Heart right ventricle (tissue), 16 donors: ENCODE measurements at regions not wholly inside any gene's neighbourhood (a gene's known extent, or its start where the extent isn't known, plus 50 kb on each side); places are given as distances from the start of the nearest gene placed in this dataset.
"Not testable (repeated sequence)": the region's sequence is repeated elsewhere in the genome, so short reads cannot be mapped to it uniquely, and the experiment has no call there.

Experiments used
- ATAC-seq, 8 donors: fragments of 200-7000 bp; cut with Tn5 transposase; one replicate each; pipeline ENCODE4 v1.9.1; 2020; ENCODE audit warnings: mild to moderate bottlenecking in 8 of 8, moderate library complexity in 8 of 8, moderate number of reproducible peaks in 1 of 8
- DNase-seq, 2 donors: peaks; one replicate each; pipeline ENCODE4 v3.0.0-alpha.2; 2020
- H3K27ac ChIP-seq, 10 donors: fragments of 200-600 bp; sonication (generic) in 2 of 10; one replicate each; pipeline versions ENCODE4 v1.5.0 to v1.8.0; 2020 to 2022; ENCODE audit warnings: mild to moderate bottlenecking in 3 of 10
- H3K27me3 ChIP-seq, 7 donors: fragments of 200-600 bp; one replicate each; pipeline ENCODE4 v1.8.0; 2021 to 2022; ENCODE audit warnings: mild to moderate bottlenecking in 2 of 7
- H3K36me3 ChIP-seq, 9 donors: fragments of 200-600 bp; sonication (generic) in 1 of 9; one replicate each; pipeline versions ENCODE4 v1.5.0 to v1.8.0; 2020 to 2022; ENCODE audit warnings: mild to moderate bottlenecking in 2 of 9
- H3K4me1 ChIP-seq, 9 donors: fragments of 200-600 bp; sonication (generic) in 1 of 9; one replicate each; pipeline versions ENCODE4 v1.5.0 to v1.8.0; 2020 to 2022; ENCODE audit warnings: mild to moderate bottlenecking in 4 of 9
- H3K4me3 ChIP-seq, 10 donors: fragments of 200-600 bp; sonication (generic) in 2 of 10; one replicate each; pipeline versions ENCODE4 v1.5.0 to v1.8.0; 2020 to 2022; ENCODE audit warnings: mild to moderate bottlenecking in 7 of 10, moderate library complexity in 2 of 10
- H3K9me3 ChIP-seq, 11 donors: fragments of 200-600 bp in 10 of 11; sonication (generic) in 2 of 11; one replicate each; pipeline versions ENCODE4 v1.5.0 to v1.8.0; 2013 to 2022; ENCODE audit warnings: mild to moderate bottlenecking in 2 of 11, control low read depth in 1 of 11, moderate library complexity in 1 of 11
- WGBS, 2 donors: extraction: QIAGEN DNeasy Blood & Tissue Kit; methylation state at CpG; one replicate each; pipeline ENCODE4 v1.1.7; 2013; ENCODE audit warnings: inconsistent platforms in 1 of 2; 5-methylcytosine and 5-hydroxymethylcytosine counted together
- intact Hi-C, 10 donors: fragments of 100-400 bp; cut with DNase I; formaldehyde crosslinking; loops; one replicate each; pipeline versions ENCODE4 v1.11.1 to v1.14.2; 2022
- TF ChIP-seq, protein P1 (sequence below), 9 donors: fragments of 200-600 bp; sonication (generic) in 2 of 9; IDR thresholded peaks; one replicate each; pipeline versions ENCODE4 v1.5.0 to v1.8.0; 2021 to 2022; ENCODE audit warnings: antibody characterized with exemption in 9 of 9, mild to moderate bottlenecking in 5 of 9, moderate library complexity in 1 of 9
- donor health status: Arrhythmogenic right ventricular cardiomyopathy.
- donor health status: ischemic (EF 13 %, LVEDD 7.1; RV severe dilation, severe dysfunction).
- donor health status: healthy with polysubstance abuse.
- donor health status: DM: no; HTN: yes; CAD: no.
- donor health status: DM: no; HTN: no; CAD: no.
- donor health status: ischemic (EF 25% LVEDD 6.9; RV normal size, moderate dysfunction).
- donor health status: ischemic (EF 25% LVEDD 5.7; RV mildly dilated, moderate dysfunction).
- donor health status: healthy.
- donor health status: DM: yes; HTN: yes; CAD: no.
- donor health status: Ischemic cardiomyopathy.
- donor health status: ischemic (EF 35%, LVEDD 5.7; RV mildly dilated, moderate dysfunction).
- donor health status: nonischemic (EF 11% LVEDD 7.7; RV severe dilation, severe dysfunction).
- donor health status: DM: yes; HTN: yes; CAD: no.
- donor health status: PGD.
- donor health status: ischemic (EF 29% LVEDD 5.4; RV normal size, mild dysfunction).
- donor health status: nonischemic (EF 23%, LVEDD 6.1; RV moderate dilation, normal function).

DNA sequence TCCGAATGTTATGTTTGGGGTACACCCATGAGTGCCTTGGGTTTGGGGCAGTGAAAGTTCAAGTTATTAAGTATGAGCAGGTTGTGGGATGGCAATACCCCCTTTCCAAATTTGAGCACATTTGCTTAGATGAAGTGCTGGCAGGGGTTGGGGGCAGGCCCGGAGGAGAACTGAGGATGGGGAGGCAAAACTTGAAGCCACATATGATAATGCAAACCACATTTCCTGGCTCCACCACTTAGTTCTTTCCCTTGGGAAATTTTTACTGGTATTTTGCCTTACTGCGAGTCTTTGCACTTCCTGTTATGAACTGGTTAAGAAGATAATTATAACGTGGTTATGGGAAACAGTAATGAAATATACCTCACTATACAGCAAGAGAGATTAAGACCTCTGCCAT, 336.0 kb upstream of the ONECUT1 start:
- DNase-seq, result no peak
- Histone ChIP-seq H3K4me3 (no peak overlapping the region), H3K36me3 (no peaks in the 10 kb centered on the region), H3K4me1 (no peaks in the 10 kb centered on the region), H3K27me3 (no peaks in the 10 kb centered on the region), H3K9me3 (no peaks in the 10 kb centered on the region), H3K27ac (no peak overlapping the region)
- intact Hi-C loops, result no loop called here
- ATAC-seq, result no peak
- 29 to 36% methylated on average over 4 of the region's 4 CpGs for WGBS, 2 donors
- TF ChIP-seq, protein P1, sequence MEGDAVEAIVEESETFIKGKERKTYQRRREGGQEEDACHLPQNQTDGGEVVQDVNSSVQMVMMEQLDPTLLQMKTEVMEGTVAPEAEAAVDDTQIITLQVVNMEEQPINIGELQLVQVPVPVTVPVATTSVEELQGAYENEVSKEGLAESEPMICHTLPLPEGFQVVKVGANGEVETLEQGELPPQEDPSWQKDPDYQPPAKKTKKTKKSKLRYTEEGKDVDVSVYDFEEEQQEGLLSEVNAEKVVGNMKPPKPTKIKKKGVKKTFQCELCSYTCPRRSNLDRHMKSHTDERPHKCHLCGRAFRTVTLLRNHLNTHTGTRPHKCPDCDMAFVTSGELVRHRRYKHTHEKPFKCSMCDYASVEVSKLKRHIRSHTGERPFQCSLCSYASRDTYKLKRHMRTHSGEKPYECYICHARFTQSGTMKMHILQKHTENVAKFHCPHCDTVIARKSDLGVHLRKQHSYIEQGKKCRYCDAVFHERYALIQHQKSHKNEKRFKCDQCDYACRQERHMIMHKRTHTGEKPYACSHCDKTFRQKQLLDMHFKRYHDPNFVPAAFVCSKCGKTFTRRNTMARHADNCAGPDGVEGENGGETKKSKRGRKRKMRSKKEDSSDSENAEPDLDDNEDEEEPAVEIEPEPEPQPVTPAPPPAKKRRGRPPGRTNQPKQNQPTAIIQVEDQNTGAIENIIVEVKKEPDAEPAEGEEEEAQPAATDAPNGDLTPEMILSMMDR (IDR thresholded peaks at IDR 0.05), result no peak

DNA sequence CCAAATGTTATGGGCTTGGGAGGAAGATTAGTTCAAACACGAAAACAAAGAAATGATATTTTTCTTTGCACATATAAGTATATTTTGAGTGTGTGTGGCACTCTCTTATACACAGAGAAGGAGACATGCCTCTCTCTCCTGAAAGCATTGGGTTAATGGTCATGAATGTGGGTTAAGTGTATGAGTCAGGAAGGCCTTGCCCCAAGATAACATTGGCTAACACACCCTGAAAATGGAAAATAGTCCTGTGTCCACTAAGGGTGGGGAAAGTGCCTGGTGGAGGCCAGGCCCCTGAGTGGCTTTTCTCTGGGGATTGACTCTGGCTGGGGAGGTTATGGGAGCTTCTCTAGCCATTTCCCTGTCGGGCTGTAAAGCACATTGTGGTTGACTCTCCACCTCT, 332.7 kb upstream of the ONECUT1 start:
- Histone ChIP-seq H3K27me3 (no peaks in the 10 kb centered on the region), H3K27ac (no peak overlapping the region), H3K9me3 (peaks cover 0 to 3% (median 0%) of the 10 kb centered on the region in 11 donors), H3K36me3 (no peaks in the 10 kb centered on the region), H3K4me1 (no peaks in the 10 kb centered on the region), H3K4me3 (no peak overlapping the region)
- DNase-seq (no peak), ATAC-seq (no peak)
- TF ChIP-seq, protein P1 (IDR thresholded peaks at IDR 0.05), result no peak
- intact Hi-C loops, result no loop called here
- 81 to 83% methylated on average over 2 of the region's 2 CpGs for WGBS, 2 donors

DNA sequence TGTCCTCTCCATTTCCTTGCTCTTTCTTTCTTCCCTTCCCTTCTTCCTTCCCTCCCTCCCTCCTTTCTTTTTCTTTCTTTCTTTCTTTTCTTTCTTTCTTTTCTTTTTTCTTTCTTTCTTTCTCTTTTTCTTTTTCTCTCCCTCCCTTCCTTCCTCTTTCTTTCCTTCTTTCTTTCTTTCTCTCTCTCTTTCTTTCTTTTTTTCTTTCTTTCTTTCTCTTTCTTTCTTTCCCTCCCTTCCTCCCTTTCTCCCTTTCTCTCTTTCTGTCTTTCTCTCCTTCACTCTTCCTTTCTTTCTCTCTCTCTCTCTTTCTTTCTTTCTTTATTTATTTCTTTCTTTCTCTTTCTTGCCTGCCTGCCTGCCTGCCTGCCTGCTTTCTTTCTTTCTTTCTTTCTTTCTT, 326.8 kb upstream of the ONECUT1 start:
- not testable (repeated sequence) for H3K36me3 ChIP-seq, DNase-seq, H3K4me1 ChIP-seq, ATAC-seq, H3K27ac ChIP-seq, H3K4me3 ChIP-seq, H3K27me3 ChIP-seq
- peaks cover 0 to 17% (median 5%) of the 10 kb centered on the region in 11 donors for H3K9me3 ChIP-seq
- intact Hi-C loops, result loop anchor here in 1 of 10 donors (10.0 kb wide), 1 partner anchor 58 kb away; no protein-coding TSS in a partner anchor

DNA sequence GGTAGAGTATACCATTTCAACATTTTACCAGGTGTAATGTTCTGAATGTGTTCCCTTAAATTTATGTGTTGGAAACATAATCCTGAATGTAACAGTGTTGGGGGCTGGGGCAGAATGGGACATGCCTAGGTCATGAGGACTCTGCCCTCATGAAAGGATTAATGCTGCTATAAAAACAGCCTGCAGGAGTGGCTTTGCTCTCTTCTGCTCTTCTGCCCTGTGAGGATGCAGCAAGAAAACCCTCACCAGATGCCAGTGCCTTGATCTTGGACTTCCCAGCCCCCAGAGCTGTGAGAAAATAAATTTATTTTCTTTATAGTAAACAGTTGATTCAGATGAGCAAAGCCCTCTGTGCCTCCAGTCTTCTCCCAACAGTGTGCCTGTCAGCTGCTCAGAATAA, 326.0 kb upstream of the ONECUT1 start:
- Histone ChIP-seq H3K9me3 (peaks cover 0 to 17% (median 5%) of the 10 kb centered on the region in 11 donors), H3K4me3 (no peak overlapping the region), H3K36me3 (no peaks in the 10 kb centered on the region), H3K4me1 (no peaks in the 10 kb centered on the region), H3K27ac (no peak overlapping the region), H3K27me3 (no peaks in the 10 kb centered on the region)
- intact Hi-C loops, result loop anchor here in 1 of 10 donors (10.0 kb wide), 1 partner anchor 59 kb away; no protein-coding TSS in a partner anchor
- ATAC-seq (no peak), DNase-seq (no peak)
- TF ChIP-seq, protein P1 (IDR thresholded peaks at IDR 0.05), result no peak

DNA sequence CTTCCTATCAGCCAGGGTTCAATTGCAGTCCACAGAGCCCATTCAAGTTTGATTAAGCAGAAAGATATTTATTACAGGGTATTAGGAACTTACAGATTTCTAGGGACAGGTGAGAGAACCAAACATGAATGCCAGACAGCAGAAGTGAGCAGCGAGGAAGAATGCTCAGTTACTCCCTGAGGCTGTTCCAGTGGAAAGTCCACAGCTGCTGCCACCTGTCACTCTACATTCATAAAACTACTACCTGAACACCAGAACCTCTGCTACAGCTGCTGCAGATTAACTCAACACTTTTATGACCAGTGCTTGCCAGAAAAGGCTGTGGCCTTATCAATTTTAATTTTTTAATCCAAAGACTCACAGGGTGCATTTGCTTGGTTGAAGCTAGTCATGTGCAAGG, 325.4 kb upstream of the ONECUT1 start:
- no peaks in the 10 kb centered on the region for H3K27me3 ChIP-seq
- peaks cover 0 to 17% (median 4%) of the 10 kb centered on the region in 11 donors for H3K9me3 ChIP-seq
- TF ChIP-seq, protein P1 (IDR thresholded peaks at IDR 0.05), result no peak
- WGBS, 2 donors, result 72 to 79% methylated on average over 1 of the region's 1 CpG
- H3K4me1 ChIP-seq, result no peaks in the 10 kb centered on the region
- no peaks in the 10 kb centered on the region for H3K36me3 ChIP-seq
- no peak overlapping the region for H3K27ac ChIP-seq
- H3K4me3 ChIP-seq, result no peak overlapping the region
- DNase-seq, result no peak
- no peak for ATAC-seq
- intact Hi-C loops, result loop anchor here in 1 of 10 donors (10.0 kb wide), 1 partner anchor 59 kb away; no protein-coding TSS in a partner anchor
